ENCODE measurements at regions not wholly inside any gene's neighbourhood (a gene's known extent, or its start where the extent isn't known, plus 50 kb on each side); places are given as distances from the start of the nearest gene placed in this dataset.

DNA sequence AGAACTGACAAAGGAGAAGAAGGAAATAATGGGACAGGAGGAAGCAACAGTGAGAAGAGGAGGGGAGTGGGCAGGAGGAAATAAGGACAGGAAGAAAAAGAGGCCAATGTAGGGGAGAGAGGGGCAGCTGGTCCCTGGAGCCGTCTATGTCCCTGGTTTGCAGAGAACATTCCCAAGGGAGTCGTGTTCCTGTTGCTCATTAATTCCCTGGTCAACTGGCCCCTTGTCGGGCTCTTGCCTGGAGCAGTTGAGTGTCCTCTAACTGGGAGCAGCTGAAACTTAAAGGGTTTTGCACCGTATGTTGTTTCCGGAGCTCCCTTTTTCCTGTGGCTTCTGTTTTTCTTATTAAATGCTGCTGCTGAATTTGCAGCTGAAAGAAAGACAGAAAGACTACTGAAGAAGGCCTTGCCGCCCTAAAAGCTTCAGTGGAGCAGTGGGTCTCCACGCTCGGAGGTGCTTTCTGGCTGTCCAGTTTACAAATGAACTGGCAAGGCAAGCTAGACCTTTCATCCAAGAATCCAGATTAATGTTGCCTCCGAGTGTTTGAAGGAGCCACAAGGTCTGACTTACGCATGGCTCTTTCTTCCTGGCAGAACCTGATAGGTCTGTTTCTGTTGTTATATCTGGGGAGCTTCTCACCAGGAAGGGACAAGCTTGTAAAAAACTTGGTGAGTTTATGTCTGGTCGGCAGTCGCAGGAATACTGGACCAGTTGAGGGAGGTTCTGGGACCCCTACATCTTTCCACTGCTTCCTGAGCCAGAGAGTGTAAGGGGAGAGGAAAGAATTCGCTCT lies 146.2 kb upstream of the RFLNA start:
- H3K27me3 ChIP-seq (ENCODE audit: control insufficient read depth in 1 of 2, insufficient read depth in 2 of 2, low read length in 1 of 2): no peaks in the 10 kb centered on the region
- no peak for ATAC-seq (ENCODE audit: low FRiP score)
- intact Hi-C loops (cut with DNase I): no loop called here
- no peak overlapping the region for H3K27ac ChIP-seq (ENCODE audit: low read depth in 1 of 2, low read length in 2 of 2)
- WGBS, 2 donors: 39 to 50% methylated on average over 13 of the region's 13 CpGs
- no peaks in the 10 kb centered on the region for H3K36me3 ChIP-seq (ENCODE audit: control insufficient read depth in 1 of 2, insufficient read depth in 2 of 2, low read length in 1 of 2)
- H3K4me1 ChIP-seq (ENCODE audit: control insufficient read depth in 1 of 2, insufficient read depth in 2 of 2, low read length in 2 of 2): no peaks in the 10 kb centered on the region
- peaks cover 2% of the 10 kb centered on the region for H3K9me3 ChIP-seq (ENCODE audit: control insufficient read depth, low read length)
- no peak for DNase-seq
- H3K4me3 ChIP-seq (ENCODE audit: low read length in 2 of 2): no peak overlapping the region

DNA sequence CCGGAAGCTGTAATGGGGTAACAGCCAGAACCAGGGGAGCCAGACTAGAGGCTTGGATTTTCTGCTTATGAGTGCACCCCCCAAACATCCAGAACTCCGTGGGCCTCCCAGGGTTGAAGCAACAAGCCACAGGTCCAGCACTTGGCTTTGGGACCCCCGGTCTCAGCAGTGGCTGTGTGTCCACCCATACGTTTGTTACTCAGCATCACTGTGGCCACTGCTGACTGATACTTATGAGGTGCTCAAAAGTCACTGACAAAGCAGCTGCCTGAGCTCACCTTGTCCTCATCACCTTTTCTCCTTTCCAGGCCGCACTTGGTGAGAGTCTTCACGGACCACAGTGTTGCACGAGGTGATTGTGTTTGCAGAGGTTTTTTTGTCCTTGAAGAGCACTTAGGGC lies 145.6 kb upstream of the RFLNA start:
- 83 to 88% methylated on average over 7 of the region's 7 CpGs for WGBS, 2 donors
- no peak for ATAC-seq (ENCODE audit: low FRiP score)

DNA sequence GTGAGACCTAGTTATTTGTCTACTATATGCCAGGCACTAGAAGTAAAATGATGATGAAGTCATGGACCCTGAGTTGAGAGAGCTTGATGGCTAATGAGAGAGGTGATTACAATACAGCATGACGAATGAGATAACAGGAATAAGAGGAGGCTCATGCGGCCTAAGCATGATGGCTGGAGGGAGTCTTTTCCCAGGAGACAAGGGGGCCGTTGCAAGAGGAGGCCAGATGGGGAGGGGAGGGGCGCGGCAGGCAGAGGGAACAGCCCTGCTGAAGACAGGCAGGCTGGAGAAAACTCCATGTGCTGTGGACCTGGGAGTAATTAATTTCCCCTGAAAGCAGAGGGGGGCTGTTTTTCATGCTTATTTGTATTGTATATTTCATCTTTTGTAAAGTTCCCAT lies 144.7 kb upstream of the RFLNA start:
- Histone ChIP-seq H3K36me3 (ENCODE audit: control insufficient read depth in 1 of 2, insufficient read depth in 2 of 2, low read length in 1 of 2) (no peaks in the 10 kb centered on the region), H3K27me3 (ENCODE audit: control insufficient read depth in 1 of 2, insufficient read depth in 2 of 2, low read length in 1 of 2) (no peaks in the 10 kb centered on the region), H3K4me3 (ENCODE audit: low read length in 2 of 2) (no peak overlapping the region), H3K4me1 (ENCODE audit: control insufficient read depth in 1 of 2, insufficient read depth in 2 of 2, low read length in 2 of 2) (no peaks in the 10 kb centered on the region), H3K9me3 (ENCODE audit: control insufficient read depth, low read length) (peaks cover 2% of the 10 kb centered on the region), H3K27ac (ENCODE audit: low read depth in 1 of 2, low read length in 2 of 2) (no peak overlapping the region)
- WGBS, 2 donors: 72 to 76% methylated on average over 5 of the region's 5 CpGs
- intact Hi-C loops (cut with DNase I): no loop called here
- ATAC-seq (ENCODE audit: low FRiP score) (no peak), DNase-seq (no peak)

More for the DNA sequence above, 145.6 kb upstream of the RFLNA start:
- Histone ChIP-seq H3K27me3 (ENCODE audit: control insufficient read depth in 1 of 2, insufficient read depth in 2 of 2, low read length in 1 of 2) (no peaks in the 10 kb centered on the region), H3K27ac (ENCODE audit: low read depth in 1 of 2, low read length in 2 of 2) (no peak overlapping the region), H3K4me3 (ENCODE audit: low read length in 2 of 2) (no peak overlapping the region), H3K9me3 (ENCODE audit: control insufficient read depth, low read length) (peaks cover 2% of the 10 kb centered on the region), H3K36me3 (ENCODE audit: control insufficient read depth in 1 of 2, insufficient read depth in 2 of 2, low read length in 1 of 2) (no peaks in the 10 kb centered on the region), H3K4me1 (ENCODE audit: control insufficient read depth in 1 of 2, insufficient read depth in 2 of 2, low read length in 2 of 2) (no peaks in the 10 kb centered on the region)
- no peak for DNase-seq
- intact Hi-C loops (cut with DNase I): no loop called here

- H3K4me3 ChIP-seq (ENCODE audit: low read length in 2 of 2): no peak overlapping the region
- no peaks in the 10 kb centered on the region for H3K36me3 ChIP-seq (ENCODE audit: control insufficient read depth in 1 of 2, insufficient read depth in 2 of 2, low read length in 1 of 2)
- peaks cover 4% of the 10 kb centered on the region for H3K9me3 ChIP-seq (ENCODE audit: control insufficient read depth, low read length)
- ATAC-seq (ENCODE audit: low FRiP score) (no peak), DNase-seq (no peak)
- H3K27me3 ChIP-seq (ENCODE audit: control insufficient read depth in 1 of 2, insufficient read depth in 2 of 2, low read length in 1 of 2): no peaks in the 10 kb centered on the region
- H3K27ac ChIP-seq (ENCODE audit: low read depth in 1 of 2, low read length in 2 of 2): no peak overlapping the region
- no peaks in the 10 kb centered on the region for H3K4me1 ChIP-seq (ENCODE audit: control insufficient read depth in 1 of 2, insufficient read depth in 2 of 2, low read length in 2 of 2)
- WGBS, 2 donors: 78 to 84% methylated on average over 5 of the region's 5 CpGs
- intact Hi-C loops (cut with DNase I): no loop called here
Observed at GRCh38 chr12:124151583-124151982, 143.3 kb upstream of the RFLNA start.

- Histone ChIP-seq H3K27me3 (ENCODE audit: control insufficient read depth in 1 of 2, insufficient read depth in 2 of 2, low read length in 1 of 2) (no peaks in the 10 kb centered on the region), H3K4me1 (ENCODE audit: control insufficient read depth in 1 of 2, insufficient read depth in 2 of 2, low read length in 2 of 2) (no peaks in the 10 kb centered on the region), H3K9me3 (ENCODE audit: control insufficient read depth, low read length) (peaks cover 4% of the 10 kb centered on the region), H3K36me3 (ENCODE audit: control insufficient read depth in 1 of 2, insufficient read depth in 2 of 2, low read length in 1 of 2) (no peaks in the 10 kb centered on the region), H3K27ac (ENCODE audit: low read depth in 1 of 2, low read length in 2 of 2) (no peak overlapping the region), H3K4me3 (ENCODE audit: low read length in 2 of 2) (no peak overlapping the region)
- ATAC-seq (ENCODE audit: low FRiP score) (no peak), DNase-seq (no peak)
- intact Hi-C loops (cut with DNase I): no loop called here
- 30 to 37% methylated on average over 8 of the region's 8 CpGs for WGBS, 2 donors
Observed at GRCh38 chr12:124152731-124153130, 142.2 kb upstream of the RFLNA start.

GRCh38 chr12:124153392-124153791 lies 141.5 kb upstream of the RFLNA start:
- peaks cover 4% of the 10 kb centered on the region for H3K9me3 ChIP-seq (ENCODE audit: control insufficient read depth, low read length)
- intact Hi-C loops (cut with DNase I): no loop called here
- DNase-seq: no peak
- no peak overlapping the region for H3K4me3 ChIP-seq (ENCODE audit: low read length in 2 of 2)
- H3K27ac ChIP-seq (ENCODE audit: low read depth in 1 of 2, low read length in 2 of 2): no peak overlapping the region
- ATAC-seq (ENCODE audit: low FRiP score): no peak
- no peaks in the 10 kb centered on the region for H3K27me3 ChIP-seq (ENCODE audit: control insufficient read depth in 1 of 2, insufficient read depth in 2 of 2, low read length in 1 of 2)
- H3K36me3 ChIP-seq (ENCODE audit: control insufficient read depth in 1 of 2, insufficient read depth in 2 of 2, low read length in 1 of 2): no peaks in the 10 kb centered on the region
- no peaks in the 10 kb centered on the region for H3K4me1 ChIP-seq (ENCODE audit: control insufficient read depth in 1 of 2, insufficient read depth in 2 of 2, low read length in 2 of 2)
- 92% methylated on average over 2 of the region's 2 CpGs for WGBS, 2 donors

GRCh38 chr12:124157406-124157805 lies 137.5 kb upstream of the RFLNA start:
- H3K27me3 ChIP-seq (ENCODE audit: control insufficient read depth in 1 of 2, insufficient read depth in 2 of 2, low read length in 1 of 2): no peaks in the 10 kb centered on the region
- no peak overlapping the region for H3K4me3 ChIP-seq (ENCODE audit: low read length in 2 of 2)
- DNase-seq: no peak
- ATAC-seq (ENCODE audit: low FRiP score): no peak
- no peaks in the 10 kb centered on the region for H3K36me3 ChIP-seq (ENCODE audit: control insufficient read depth in 1 of 2, insufficient read depth in 2 of 2, low read length in 1 of 2)
- H3K4me1 ChIP-seq (ENCODE audit: control insufficient read depth in 1 of 2, insufficient read depth in 2 of 2, low read length in 2 of 2): no peaks in the 10 kb centered on the region
- intact Hi-C loops (cut with DNase I): no loop called here
- no peak overlapping the region for H3K27ac ChIP-seq (ENCODE audit: low read depth in 1 of 2, low read length in 2 of 2)
- 90 to 92% methylated on average over 7 of the region's 7 CpGs for WGBS, 2 donors
- H3K9me3 ChIP-seq (ENCODE audit: control insufficient read depth, low read length): peaks cover 1% of the 10 kb centered on the region

DNA sequence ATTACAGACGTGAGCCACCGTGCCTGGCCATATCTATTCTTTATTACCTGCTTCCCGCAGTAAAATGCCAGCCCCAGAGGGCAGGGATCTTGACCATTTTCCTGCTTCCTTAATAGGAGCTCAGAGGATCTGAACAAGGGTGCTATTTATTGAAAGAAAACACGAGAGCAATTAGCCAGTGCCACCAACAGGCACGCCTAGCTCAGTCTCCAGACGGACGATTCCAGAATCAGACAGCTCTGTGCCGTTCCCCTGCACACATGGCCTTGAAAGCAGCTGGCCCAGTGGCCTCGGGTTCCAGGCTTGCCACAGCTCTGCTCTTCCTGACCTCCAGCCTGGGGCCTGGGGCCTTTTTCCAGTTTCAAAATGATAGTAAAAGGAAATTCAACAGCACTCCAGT lies 135.2 kb upstream of the RFLNA start:
- Histone ChIP-seq H3K27ac (ENCODE audit: low read depth in 1 of 2, low read length in 2 of 2) (no peak overlapping the region), H3K27me3 (ENCODE audit: control insufficient read depth in 1 of 2, insufficient read depth in 2 of 2, low read length in 1 of 2) (no peaks in the 10 kb centered on the region), H3K4me1 (ENCODE audit: control insufficient read depth in 1 of 2, insufficient read depth in 2 of 2, low read length in 2 of 2) (no peaks in the 10 kb centered on the region), H3K4me3 (ENCODE audit: low read length in 2 of 2) (no peak overlapping the region), H3K9me3 (ENCODE audit: control insufficient read depth, low read length) (peaks cover 1% of the 10 kb centered on the region), H3K36me3 (ENCODE audit: control insufficient read depth in 1 of 2, insufficient read depth in 2 of 2, low read length in 1 of 2) (no peaks in the 10 kb centered on the region)
- 88 to 90% methylated on average over 9 of the region's 9 CpGs for WGBS, 2 donors
- intact Hi-C loops (cut with DNase I): no loop called here
- ATAC-seq (ENCODE audit: low FRiP score) (no peak), DNase-seq (no peak)

- Histone ChIP-seq H3K9me3 (ENCODE audit: control insufficient read depth, low read length) (peaks cover 1% of the 10 kb centered on the region), H3K27me3 (ENCODE audit: control insufficient read depth in 1 of 2, insufficient read depth in 2 of 2, low read length in 1 of 2) (no peaks in the 10 kb centered on the region), H3K4me3 (ENCODE audit: low read length in 2 of 2) (no peak overlapping the region), H3K4me1 (ENCODE audit: control insufficient read depth in 1 of 2, insufficient read depth in 2 of 2, low read length in 2 of 2) (no peaks in the 10 kb centered on the region), H3K27ac (ENCODE audit: low read depth in 1 of 2, low read length in 2 of 2) (no peak overlapping the region), H3K36me3 (ENCODE audit: control insufficient read depth in 1 of 2, insufficient read depth in 2 of 2, low read length in 1 of 2) (no peaks in the 10 kb centered on the region)
- DNase-seq: no peak
- no peak for ATAC-seq (ENCODE audit: low FRiP score)
- WGBS, 2 donors: 85 to 86% methylated on average over 11 of the region's 11 CpGs
- intact Hi-C loops (cut with DNase I): no loop called here
Observed at GRCh38 chr12:124160097-124160756, 134.7 kb upstream of the RFLNA start.

Data from aorta (tissue), 5 donors.